Right kidney (tissue), 1 donor: ENCODE measurements at regions not wholly inside any gene's neighbourhood (a gene's known extent, or its start where the extent isn't known, plus 50 kb on each side); places are given as distances from the start of the nearest gene placed in this dataset.

Source experiments
- DNase-seq: peaks from one replicate; pipeline ENCODE4 v3.0.0-alpha.2; 2016

DNA sequence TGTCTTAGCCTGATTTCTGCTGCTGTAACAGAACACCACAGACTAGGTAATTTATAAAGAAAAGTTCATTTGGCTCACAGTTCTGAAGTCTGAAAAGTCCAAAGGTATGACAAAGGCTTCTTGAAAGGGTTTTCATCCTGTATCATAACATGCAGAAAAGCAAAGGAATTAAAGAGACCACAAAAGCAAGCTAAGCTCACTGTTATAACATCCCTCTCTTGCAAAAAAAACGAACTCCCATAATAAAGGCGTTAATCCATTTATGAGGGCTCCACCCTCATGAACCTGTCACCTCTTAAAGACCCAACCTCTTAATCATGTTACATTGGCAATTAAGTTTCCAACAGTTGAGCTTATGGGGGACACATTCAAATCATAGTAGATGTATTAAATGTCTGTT lies 197.9 kb downstream of the PLOD2 start:
- DNase-seq = no peak

DNA sequence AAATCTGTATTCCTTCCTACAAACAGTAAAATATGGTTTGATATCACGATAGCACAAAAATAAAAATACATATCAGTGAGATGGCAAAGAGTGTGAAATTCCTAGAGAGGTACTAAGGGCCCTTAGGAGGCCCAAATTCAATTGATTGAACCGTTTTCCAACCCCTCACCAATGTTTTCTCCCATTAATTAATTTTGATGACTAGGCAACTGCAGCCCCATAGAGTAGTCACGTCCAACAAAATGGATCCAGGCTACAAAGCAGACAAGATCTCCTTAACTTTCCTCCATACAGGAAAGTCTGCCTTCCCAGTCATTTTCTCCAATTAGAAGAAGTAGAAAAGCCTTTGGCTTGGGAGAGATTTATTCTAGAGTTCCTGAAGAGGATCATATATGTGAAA lies 193.9 kb downstream of the PLOD2 start:
- no peak for DNase-seq

GRCh38 chr3:145971186-145971585 lies 189.8 kb downstream of the PLOD2 start:
- DNase-seq = no peak

DNA sequence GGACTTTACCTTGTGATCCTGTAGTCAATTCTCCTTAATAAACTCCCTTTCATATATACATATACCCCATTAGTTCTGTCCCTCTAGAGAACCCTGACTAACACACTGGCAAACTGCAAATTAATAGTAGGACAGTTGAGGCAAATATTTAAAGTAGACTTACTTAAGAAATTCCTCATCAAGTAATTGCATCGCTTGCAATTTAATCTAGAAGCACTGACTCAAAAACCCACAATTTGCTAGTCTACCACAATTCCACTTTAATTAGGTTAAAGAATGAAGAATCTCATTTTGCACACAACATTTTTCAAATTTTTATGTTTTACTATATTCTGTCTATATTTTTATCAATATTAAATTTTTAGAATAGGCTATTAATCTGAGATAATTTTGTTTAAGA lies 188.1 kb downstream of the PLOD2 start:
- no peak for DNase-seq

GRCh38 chr3:145981056-145981455 lies 179.9 kb downstream of the PLOD2 start:
- no peak for DNase-seq

- DNase-seq = no peak
These were observed 177.9 kb downstream of the PLOD2 start for GRCh38 chr3:145983101-145983500.
